MCF 10A (cell line): ENCODE measurements at regions not wholly inside any gene's neighbourhood (a gene's known extent, or its start where the extent isn't known, plus 50 kb on each side); places are given as distances from the start of the nearest gene placed in this dataset.
A peak's percentile ranks its signal among the peaks of the same experiment; 100 is the strongest.

ENCODE experiments used
- BruUV-seq: library from RNA; stranded (reverse); fragments of 400-500 nt; replicated peaks from 2 replicates; lab custom pipeline; 2021; lab: Mats Ljungman, UMichigan
- CTCF ChIA-PET: fragments of 300-600 bp; sonication (Branson Sonifier 250); formaldehyde crosslinking; extraction: SDS; loops from one replicate; lab custom pipeline; 2021; ENCODE audit warnings: antibody characterized with exemption, inconsistent platforms; lab: Yijun Ruan, JAX
- POLR2A ChIA-PET: fragments of 300-600, 350-650 bp; sonication (Branson Sonifier 250); formaldehyde crosslinking; extraction: SDS; loops from one replicate; lab custom pipeline; 2020; ENCODE audit warnings: antibody characterized with exemption, inconsistent platforms; lab: Yijun Ruan, JAX
- DNase-seq: peaks from one replicate; pipeline ENCODE4 v3.0.0-alpha.2; 2018; ENCODE audit not compliant: unreplicated experiment
- H3K27ac Mint-ChIP-seq: one replicate; pipeline ENCODE4 v1.8.0; 2022; ENCODE audit warnings: mild to moderate bottlenecking, low read depth, mixed read lengths; ENCODE audit not compliant: unreplicated experiment
- H3K27me3 Mint-ChIP-seq: one replicate; pipeline ENCODE4 v1.8.0; 2022; ENCODE audit warnings: mixed read lengths; ENCODE audit not compliant: insufficient read depth, unreplicated experiment
- H3K36me3 Mint-ChIP-seq: one replicate; pipeline ENCODE4 v1.8.0; 2022; ENCODE audit warnings: mild to moderate bottlenecking, moderate library complexity, mixed read lengths; ENCODE audit not compliant: insufficient read depth, unreplicated experiment
- H3K4me1 Mint-ChIP-seq: one replicate; pipeline ENCODE4 v1.8.0; 2022; ENCODE audit warnings: mixed read lengths; ENCODE audit not compliant: insufficient read depth, unreplicated experiment
- H3K4me3 Mint-ChIP-seq: one replicate; pipeline ENCODE4 v1.8.0; 2022; ENCODE audit warnings: mild to moderate bottlenecking, moderate library complexity, mixed read lengths; ENCODE audit not compliant: unreplicated experiment
- H3K9me3 Mint-ChIP-seq: one replicate; pipeline ENCODE4 v1.8.0; 2022; ENCODE audit warnings: mixed read lengths; ENCODE audit not compliant: unreplicated experiment
- CTCF ChIP-seq: fragments of 200-600 bp; IDR thresholded peaks from one replicate; pipeline ENCODE4 v1.8.0; 2022; ENCODE audit warnings: antibody characterized with exemption, mild to moderate bottlenecking; ENCODE audit not compliant: unreplicated experiment
- intact Hi-C: fragments of 100-400 bp; cut with micrococcal nuclease; formaldehyde crosslinking; loops from 2 replicates; pipeline ENCODE4 v1.14.1; 2022

GRCh38 chr18:24942144-24942543 is 409.8 kb downstream of the ZNF521 start:
- ChIA-PET POLR2A (no interaction called here), CTCF (no interaction called here)
- no TSS peak for BruUV-seq
- H3K27me3 Mint-ChIP-seq: no peaks in the 10 kb centered on the region
- no peak overlapping the region for H3K27ac Mint-ChIP-seq
- DNase-seq: peak; percentile 6
- intact Hi-C loops: no loop called here
- no peak for TF ChIP-seq CTCF
- H3K4me1 Mint-ChIP-seq: no peaks in the 10 kb centered on the region
- no peaks in the 10 kb centered on the region for H3K36me3 Mint-ChIP-seq
- H3K9me3 Mint-ChIP-seq: peaks cover 23% of the 10 kb centered on the region
- H3K4me3 Mint-ChIP-seq: no peak overlapping the region

GRCh38 chr18:24947521-24948305 is 404.3 kb downstream of the ZNF521 start:
- POLR2A ChIA-PET: no interaction called here
- Mint-ChIP-seq H3K27me3 (no peaks in the 10 kb centered on the region), H3K9me3 (peaks cover 39% of the 10 kb centered on the region), H3K4me3 (no peak overlapping the region), H3K4me1 (no peaks in the 10 kb centered on the region), H3K36me3 (no peaks in the 10 kb centered on the region), H3K27ac (no peak overlapping the region)
- no peak for DNase-seq
- BruUV-seq: no TSS peak
- intact Hi-C loops: no loop called here
- CTCF ChIA-PET: no interaction called here
- no peak for TF ChIP-seq CTCF

GRCh38 chr18:24949908-24950307 is 402.1 kb downstream of the ZNF521 start:
- intact Hi-C loops: no loop called here
- no TSS peak for BruUV-seq
- Mint-ChIP-seq H3K27me3 (no peaks in the 10 kb centered on the region), H3K4me3 (no peak overlapping the region), H3K36me3 (peaks cover 2% of the 10 kb centered on the region), H3K27ac (no peak overlapping the region), H3K9me3 (peaks cover 25% of the 10 kb centered on the region), H3K4me1 (no peaks in the 10 kb centered on the region)
- ChIA-PET CTCF (no interaction called here), POLR2A (no interaction called here)
- no peak for DNase-seq
- no peak for TF ChIP-seq CTCF

GRCh38 chr18:24954341-24954740 is 397.6 kb downstream of the ZNF521 start:
- Mint-ChIP-seq H3K27me3 (no peaks in the 10 kb centered on the region), H3K27ac (no peak overlapping the region), H3K4me3 (no peak overlapping the region), H3K36me3 (peaks cover 6% of the 10 kb centered on the region), H3K9me3 (peaks cover 13% of the 10 kb centered on the region), H3K4me1 (no peaks in the 10 kb centered on the region)
- CTCF ChIA-PET: interaction anchor here (0.6 kb wide), 1 partner anchor 9 kb away, joined by 3 read pairs; no protein-coding TSS in a partner anchor
- BruUV-seq: no TSS peak
- DNase-seq: no peak
- TF ChIP-seq CTCF: no peak
- intact Hi-C loops: no loop called here
- POLR2A ChIA-PET: no interaction called here
